Right cardiac atrium (tissue), 5 donors: ENCODE measurements at regions not wholly inside any gene's neighbourhood (a gene's known extent, or its start where the extent isn't known, plus 50 kb on each side); places are given as distances from the start of the nearest gene placed in this dataset.
A peak's percentile ranks its signal among the peaks of the same experiment; 100 is the strongest.

ENCODE experiments used
- ATAC-seq, 2 donors: fragments of 200-7000 bp; cut with Tn5 transposase; one replicate each; pipeline versions ENCODE4 v1.8.0 to v1.9.1; 2020; ENCODE audit warnings: moderate library complexity in 2 of 2, mild to moderate bottlenecking in 1 of 2
- DNase-seq, 3 donors: peaks; one replicate each; pipeline ENCODE4 v3.0.0-alpha.2; 2020
- H3K27ac ChIP-seq: one replicate; pipeline ENCODE4 v1.5.1; 2013; ENCODE audit warnings: mild to moderate bottlenecking, low read length, control low read depth, moderate library complexity
- H3K27me3 ChIP-seq: one replicate; pipeline ENCODE4 v1.6.1; 2013; ENCODE audit not compliant: control insufficient read depth, insufficient read depth
- H3K4me1 ChIP-seq: one replicate; pipeline ENCODE4 v1.6.1; 2013; ENCODE audit warnings: low read length; ENCODE audit not compliant: control insufficient read depth, insufficient read depth
- H3K4me3 ChIP-seq: one replicate; pipeline ENCODE4 v1.5.1; 2013; ENCODE audit warnings: low read length, control low read depth
- H3K9me3 ChIP-seq: one replicate; pipeline ENCODE4 v1.6.1; 2013; ENCODE audit warnings: low read length; ENCODE audit not compliant: control insufficient read depth
- WGBS: extraction: QIAGEN DNeasy Blood & Tissue Kit; methylation state at CpG from one replicate; pipeline ENCODE4 v1.1.7; 2013; 5-methylcytosine and 5-hydroxymethylcytosine counted together
- intact Hi-C, 4 donors: fragments of 100-400 bp; cut with DNase I; formaldehyde crosslinking; loops; one replicate each; pipeline versions ENCODE4 v1.11.0 to v1.14.0; 2022 to 2023
- donor health status: healthy with polysubstance abuse.
- donor health status: DM: no; HTN: yes; CAD: no.
- donor health status: DM: no; HTN: no; CAD: no.
- donor health status: DM: no; HTN: yes; CAD: no; lungs with severe emphysema.
- donor health status: DM: yes; HTN: yes; CAD: no.

DNA sequence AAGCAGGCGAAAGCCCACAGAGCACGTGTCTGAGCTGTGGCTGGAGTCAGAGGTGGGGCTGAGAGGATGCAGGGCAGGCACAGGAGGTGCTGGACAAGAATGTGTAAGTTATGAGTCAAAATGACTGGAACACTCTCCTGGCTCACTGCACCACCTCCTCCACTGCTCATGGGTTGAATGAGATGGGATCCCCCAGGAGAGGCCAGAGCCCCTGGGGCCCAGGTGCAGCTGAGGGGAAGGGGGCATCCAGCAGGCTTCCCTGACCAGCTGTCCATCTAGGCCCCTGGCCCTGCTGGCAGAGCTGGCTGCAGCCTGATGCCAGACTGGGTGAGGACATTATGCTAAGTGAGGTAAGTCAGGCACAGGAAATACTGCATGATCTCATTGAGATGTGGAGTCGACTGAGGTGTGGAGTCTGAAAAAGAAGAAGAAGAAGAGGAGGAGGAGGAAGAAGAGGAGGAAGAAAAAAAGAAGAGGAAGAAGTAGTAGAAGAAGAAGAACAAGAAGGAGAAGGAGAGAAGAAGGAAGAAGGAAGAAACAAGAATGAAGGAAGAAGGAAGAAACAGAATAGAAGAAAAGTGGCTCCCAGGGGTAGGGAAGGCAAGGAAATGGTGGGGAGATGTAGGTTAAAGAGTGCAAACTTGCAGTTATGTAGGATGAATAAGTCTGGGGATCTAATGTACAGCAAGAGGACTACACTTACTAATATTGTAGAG, 747.4 kb downstream of the UQCRFS1 start:
- Histone ChIP-seq H3K4me3 (no peak overlapping the region), H3K27ac (no peak overlapping the region), H3K27me3 (no peaks in the 10 kb centered on the region), H3K9me3 (no peaks in the 10 kb centered on the region), H3K4me1 (no peaks in the 10 kb centered on the region)
- ATAC-seq (peak; percentile 24 to 32), DNase-seq (no peak)
- intact Hi-C loops = loop anchor here (5.0 to 10.0 kb wide), 5 partner anchors 169 to 412 kb away; no protein-coding TSS in a partner anchor
- whole genome bisulfite sequencing = 73% methylated on average over 3 of the region's 3 CpGs

DNA sequence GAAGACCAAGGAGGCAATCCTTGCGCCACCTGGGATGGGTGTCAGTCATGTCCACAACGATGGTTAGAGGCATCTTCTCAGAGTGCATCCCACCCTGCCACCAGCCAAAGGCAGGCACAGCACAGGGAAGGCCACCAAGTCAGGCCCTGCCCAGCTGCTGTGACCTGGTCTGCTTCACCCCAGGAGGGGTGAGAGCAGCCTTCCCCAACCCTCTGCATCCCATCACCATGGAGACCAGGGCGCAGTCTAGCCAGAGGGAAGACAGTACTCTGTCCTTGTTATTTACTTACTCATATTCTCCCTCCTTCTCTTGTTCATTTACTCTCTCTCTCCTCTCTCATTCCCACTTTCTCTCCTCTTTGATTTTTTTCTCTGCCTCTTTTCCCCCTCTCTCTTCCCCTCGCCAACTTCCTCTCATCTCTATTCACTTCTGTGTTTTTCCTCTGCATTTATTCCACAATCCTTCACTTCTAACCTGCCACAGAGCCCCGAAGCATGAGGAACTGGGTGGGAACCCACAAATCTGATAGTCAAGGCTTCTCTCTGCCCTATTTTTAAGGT, 749.4 kb downstream of the UQCRFS1 start:
- 87% methylated on average over 5 of the region's 5 CpGs for whole genome bisulfite sequencing
- ATAC-seq = no peak
- DNase-seq = no peak
- H3K27ac ChIP-seq = no peak overlapping the region
- intact Hi-C loops = loop anchor here (5.0 to 10.0 kb wide), 5 partner anchors 154 to 414 kb away; no protein-coding TSS in a partner anchor
- no peak overlapping the region for H3K4me3 ChIP-seq
- no peaks in the 10 kb centered on the region for H3K27me3 ChIP-seq
- no peaks in the 10 kb centered on the region for H3K9me3 ChIP-seq
- no peaks in the 10 kb centered on the region for H3K4me1 ChIP-seq

DNA sequence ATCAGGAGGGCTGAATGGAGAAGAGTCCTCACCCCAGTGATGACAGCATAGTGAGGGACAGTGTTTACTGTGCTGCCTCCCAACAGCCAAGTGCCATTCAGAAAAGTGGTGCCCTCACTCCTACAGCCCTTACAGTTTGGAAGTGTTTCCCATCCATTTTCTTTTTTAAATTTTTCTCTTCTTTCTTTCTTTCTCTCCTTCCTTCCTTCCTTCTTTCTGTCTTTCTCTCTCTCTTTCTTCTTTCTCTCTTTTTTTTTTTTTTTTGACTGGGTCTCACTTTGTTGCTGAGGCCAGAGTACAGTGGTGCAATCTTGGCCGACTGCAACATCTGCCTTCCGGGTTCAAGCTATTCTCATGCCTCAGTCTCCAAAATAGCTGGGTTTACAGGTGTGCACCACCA, 755.3 kb downstream of the UQCRFS1 start:
- no peaks in the 10 kb centered on the region for H3K9me3 ChIP-seq
- H3K27me3 ChIP-seq = no peaks in the 10 kb centered on the region
- intact Hi-C loops = no loop called here
- H3K4me1 ChIP-seq = no peaks in the 10 kb centered on the region
- ATAC-seq = no peak
- no peak overlapping the region for H3K27ac ChIP-seq
- no peak overlapping the region for H3K4me3 ChIP-seq
- WGBS = 93% methylated on average over 2 of the region's 2 CpGs
- DNase-seq = no peak

DNA sequence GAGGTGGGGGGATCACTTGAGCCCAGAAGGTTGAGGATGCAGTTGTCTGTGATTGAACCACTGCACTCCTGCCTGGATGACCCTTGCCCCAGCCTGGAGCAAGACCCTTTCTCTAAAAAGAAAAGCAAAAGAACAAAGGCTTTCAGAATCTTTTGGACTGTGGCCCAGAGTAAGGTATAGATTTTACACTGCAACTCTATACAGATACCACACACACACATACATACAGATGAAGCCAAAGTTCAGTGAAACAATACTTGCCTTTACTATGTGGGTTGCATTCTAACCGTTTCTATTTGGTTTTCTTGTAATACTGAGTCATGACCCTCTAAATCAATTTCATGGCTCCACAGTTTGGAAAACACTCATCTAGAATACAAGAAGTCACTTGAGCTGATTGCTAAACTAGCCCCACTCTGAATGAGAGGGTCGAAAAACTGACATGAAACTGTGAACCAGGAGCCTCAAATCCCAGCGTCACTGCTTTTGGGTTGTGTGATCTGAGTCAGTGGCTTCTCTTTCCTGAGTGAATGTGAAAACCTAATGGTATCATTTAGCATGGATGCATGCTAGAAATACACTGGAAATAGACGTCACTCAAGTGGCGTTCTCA, 756.1 kb downstream of the UQCRFS1 start:
- WGBS = 64% methylated on average over 5 of the region's 5 CpGs
- Histone ChIP-seq H3K9me3 (no peaks in the 10 kb centered on the region), H3K4me1 (no peaks in the 10 kb centered on the region), H3K27ac (no peak overlapping the region), H3K4me3 (no peak overlapping the region), H3K27me3 (no peaks in the 10 kb centered on the region)
- no peak for DNase-seq
- ATAC-seq = no peak
- intact Hi-C loops = no loop called here

DNA sequence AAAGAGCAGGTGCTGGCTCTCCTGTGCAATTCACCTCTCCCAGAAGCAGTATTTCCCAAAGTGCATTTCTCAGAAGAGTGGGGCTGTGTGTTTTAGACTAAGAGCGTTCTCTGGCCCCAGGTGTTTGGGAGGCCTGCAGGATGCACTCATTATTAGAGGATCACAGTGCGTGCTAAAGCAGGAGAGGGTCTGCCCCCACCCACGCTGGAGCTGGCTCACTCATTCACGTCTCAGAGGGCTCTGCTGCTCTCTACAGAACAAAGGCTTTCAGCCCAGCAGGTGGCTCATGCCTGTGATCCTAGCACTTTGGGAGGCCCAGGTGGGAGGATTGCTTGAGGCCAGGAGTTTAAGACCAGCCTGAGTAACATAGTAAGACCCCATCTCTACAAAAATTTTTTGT, 756.7 kb downstream of the UQCRFS1 start:
- DNase-seq (no peak), ATAC-seq (no peak)
- WGBS = 63% methylated on average over 4 of the region's 4 CpGs
- H3K4me1 ChIP-seq = no peaks in the 10 kb centered on the region
- H3K4me3 ChIP-seq = no peak overlapping the region
- H3K9me3 ChIP-seq = no peaks in the 10 kb centered on the region
- H3K27ac ChIP-seq = no peak overlapping the region
- H3K27me3 ChIP-seq = no peaks in the 10 kb centered on the region
- intact Hi-C loops = no loop called here

DNA sequence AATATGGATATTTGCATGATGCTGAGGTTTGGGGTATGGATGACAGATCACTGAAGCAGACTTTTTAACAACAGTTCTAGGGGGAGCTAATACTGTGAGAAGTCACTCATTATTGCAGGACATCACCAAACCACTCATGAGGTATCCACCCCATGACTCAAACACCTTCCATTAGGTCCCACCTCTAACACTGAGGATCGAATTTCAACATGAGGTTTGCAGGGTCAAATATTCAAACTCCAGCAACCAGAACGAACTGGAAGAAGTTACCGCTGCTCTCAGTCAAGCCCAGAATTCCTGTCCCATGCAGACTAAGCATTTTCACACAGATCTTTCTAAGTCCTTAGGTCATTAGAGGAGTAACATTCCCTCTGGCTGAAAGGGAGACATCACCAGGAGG, 758.9 kb downstream of the UQCRFS1 start:
- no peaks in the 10 kb centered on the region for H3K27me3 ChIP-seq
- H3K9me3 ChIP-seq = no peaks in the 10 kb centered on the region
- H3K4me3 ChIP-seq = no peak overlapping the region
- intact Hi-C loops = no loop called here
- WGBS = 58% methylated on average over 3 of the region's 3 CpGs
- no peak overlapping the region for H3K27ac ChIP-seq
- no peaks in the 10 kb centered on the region for H3K4me1 ChIP-seq
- ATAC-seq (no peak), DNase-seq (no peak)

DNA sequence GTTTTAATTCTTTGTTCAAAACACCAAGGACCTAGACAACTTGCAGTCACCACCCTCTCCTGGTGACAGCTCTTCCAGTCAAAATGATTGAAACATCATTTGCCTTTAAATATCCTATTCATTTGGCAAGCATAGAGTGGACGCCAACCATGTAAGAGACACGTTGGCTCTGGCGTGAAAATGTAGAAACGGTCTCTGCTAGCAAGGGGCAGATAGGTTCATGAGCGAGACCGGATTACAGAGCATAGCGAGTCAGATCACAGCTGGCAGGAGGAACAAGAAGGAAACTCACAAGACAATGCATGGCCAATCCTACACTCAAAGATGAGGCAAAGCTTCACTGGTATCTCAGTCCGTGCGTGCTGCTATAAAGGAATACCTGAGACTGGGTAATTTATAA, 759.5 kb downstream of the UQCRFS1 start:
- intact Hi-C loops = no loop called here
- WGBS = 89% methylated on average over 9 of the region's 9 CpGs
- DNase-seq (no peak), ATAC-seq (no peak)
- Histone ChIP-seq H3K27me3 (no peaks in the 10 kb centered on the region), H3K4me1 (no peaks in the 10 kb centered on the region), H3K27ac (no peak overlapping the region), H3K9me3 (no peaks in the 10 kb centered on the region), H3K4me3 (no peak overlapping the region)

DNA sequence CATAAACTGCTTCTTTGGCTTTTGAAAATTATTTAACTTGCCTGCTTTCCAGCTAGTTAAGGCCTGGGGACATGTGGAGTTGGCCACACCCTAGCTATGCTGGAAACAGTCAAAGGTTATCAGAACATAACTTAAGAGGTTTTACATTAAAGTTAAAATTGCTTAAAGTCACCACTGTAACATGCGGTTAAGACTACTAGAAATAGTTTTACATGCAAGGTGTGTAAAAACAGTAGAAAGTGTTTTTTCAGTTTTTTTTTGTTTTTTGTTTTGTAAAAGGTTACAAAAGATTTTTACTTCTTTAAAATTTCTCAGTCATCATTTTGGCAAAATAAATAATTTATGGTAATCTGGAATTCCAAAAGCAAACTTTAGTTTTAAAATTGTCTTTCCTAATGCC, 763.1 kb downstream of the UQCRFS1 start:
- Histone ChIP-seq H3K4me3 (no peak overlapping the region), H3K9me3 (no peaks in the 10 kb centered on the region), H3K27ac (no peak overlapping the region), H3K4me1 (no peaks in the 10 kb centered on the region), H3K27me3 (no peaks in the 10 kb centered on the region)
- ATAC-seq (no peak), DNase-seq (no peak)
- WGBS = 66% methylated on average over 1 of the region's 1 CpG
- intact Hi-C loops = no loop called here

DNA sequence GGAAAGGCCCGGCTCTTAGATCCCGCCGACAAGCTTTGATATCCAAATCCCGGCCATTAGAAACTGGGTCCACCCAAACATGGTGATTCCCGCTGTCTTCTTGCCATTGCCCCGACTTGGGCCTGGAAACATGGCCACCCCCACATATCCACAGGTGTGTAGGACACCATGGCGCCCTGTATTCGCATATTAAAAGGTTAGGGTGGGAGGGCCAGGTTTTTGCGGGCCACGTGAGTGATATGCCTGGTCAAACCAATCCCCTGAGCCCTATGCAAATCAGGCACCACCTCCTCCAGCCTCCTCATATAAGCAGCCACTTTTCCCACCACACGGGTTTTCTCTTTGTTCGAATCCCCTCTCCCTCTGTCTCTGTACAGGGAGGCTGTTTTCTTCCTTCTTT, 766.4 kb downstream of the UQCRFS1 start:
- Histone ChIP-seq H3K4me3 (no peak overlapping the region), H3K4me1 (no peaks in the 10 kb centered on the region), H3K27ac (no peak overlapping the region), H3K27me3 (no peaks in the 10 kb centered on the region), H3K9me3 (no peaks in the 10 kb centered on the region)
- ATAC-seq (no peak), DNase-seq (no peak)
- intact Hi-C loops = no loop called here
- WGBS = 91% methylated on average over 12 of the region's 12 CpGs

DNA sequence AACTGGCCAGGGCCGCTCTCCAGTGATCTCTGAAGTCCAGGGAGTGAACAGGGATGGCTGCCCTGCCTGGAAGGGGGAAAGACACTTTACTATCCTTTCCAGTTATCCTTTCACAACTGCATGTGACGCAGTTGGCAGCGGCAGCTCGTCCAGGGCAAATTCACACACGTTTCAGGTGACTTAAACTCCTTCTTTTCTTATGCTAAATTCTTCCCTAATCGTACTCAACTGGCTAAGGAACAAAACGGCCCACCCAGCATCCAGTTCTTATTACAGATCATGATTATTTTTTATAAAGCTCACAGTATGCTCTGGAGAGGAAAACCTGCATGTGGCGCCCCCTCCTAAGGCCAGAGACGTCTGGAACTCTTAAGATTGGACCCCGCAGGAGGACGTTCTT, 767.1 kb downstream of the UQCRFS1 start:
- Histone ChIP-seq H3K27ac (no peak overlapping the region), H3K4me1 (no peaks in the 10 kb centered on the region), H3K27me3 (no peaks in the 10 kb centered on the region), H3K9me3 (no peaks in the 10 kb centered on the region), H3K4me3 (no peak overlapping the region)
- 77% methylated on average over 11 of the region's 11 CpGs for WGBS
- intact Hi-C loops = no loop called here
- ATAC-seq (no peak), DNase-seq (no peak)

DNA sequence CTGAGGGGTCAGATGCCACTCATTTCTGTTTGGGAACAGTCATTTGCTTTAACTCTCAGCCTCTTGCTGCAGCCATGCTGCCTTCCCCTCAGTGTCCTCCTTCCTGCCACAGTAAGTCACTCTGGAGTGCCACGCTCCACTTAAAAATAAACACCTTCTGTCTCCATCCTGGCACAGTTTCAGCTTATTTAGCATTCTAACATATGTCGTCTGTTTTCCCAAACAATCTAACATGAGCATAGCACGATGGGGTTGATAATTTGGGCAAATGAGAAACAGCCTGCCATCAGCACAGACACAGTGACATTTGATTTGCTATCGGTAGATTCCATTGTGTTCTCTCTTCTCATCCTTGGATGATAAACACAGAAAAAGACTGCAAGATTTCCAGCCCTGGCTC, 768.6 kb downstream of the UQCRFS1 start:
- Histone ChIP-seq H3K9me3 (no peaks in the 10 kb centered on the region), H3K4me3 (no peak overlapping the region), H3K4me1 (no peaks in the 10 kb centered on the region), H3K27ac (no peak overlapping the region), H3K27me3 (no peaks in the 10 kb centered on the region)
- DNase-seq (no peak), ATAC-seq (no peak)
- 54% methylated on average over 4 of the region's 4 CpGs for WGBS
- intact Hi-C loops = no loop called here
